ENCODE measurements at regions not wholly inside any gene's neighbourhood (a gene's known extent, or its start where the extent isn't known, plus 50 kb on each side); places are given as distances from the start of the nearest gene placed in this dataset.

DNA sequence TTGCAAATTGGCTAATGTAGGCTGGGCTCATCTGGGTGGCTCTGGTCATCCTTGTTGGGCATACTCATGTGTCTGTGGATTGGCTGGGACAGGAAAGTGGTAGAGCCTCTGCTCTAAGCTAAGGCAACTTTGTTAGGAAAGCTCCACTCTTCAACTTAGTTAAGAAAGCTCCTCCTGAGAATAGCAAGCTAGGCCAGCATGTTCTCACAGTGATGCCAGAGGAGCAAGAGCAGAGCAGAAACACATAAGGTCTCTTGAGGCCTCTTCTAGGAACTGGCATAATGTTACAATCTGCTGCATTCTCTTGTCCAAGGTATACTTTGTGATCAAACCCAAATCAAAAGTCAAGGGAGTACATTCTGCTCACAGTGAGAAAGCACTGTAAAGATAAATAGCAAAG lies 158.6 kb upstream of the RORA start:
- TF ChIP-seq, protein P1, sequence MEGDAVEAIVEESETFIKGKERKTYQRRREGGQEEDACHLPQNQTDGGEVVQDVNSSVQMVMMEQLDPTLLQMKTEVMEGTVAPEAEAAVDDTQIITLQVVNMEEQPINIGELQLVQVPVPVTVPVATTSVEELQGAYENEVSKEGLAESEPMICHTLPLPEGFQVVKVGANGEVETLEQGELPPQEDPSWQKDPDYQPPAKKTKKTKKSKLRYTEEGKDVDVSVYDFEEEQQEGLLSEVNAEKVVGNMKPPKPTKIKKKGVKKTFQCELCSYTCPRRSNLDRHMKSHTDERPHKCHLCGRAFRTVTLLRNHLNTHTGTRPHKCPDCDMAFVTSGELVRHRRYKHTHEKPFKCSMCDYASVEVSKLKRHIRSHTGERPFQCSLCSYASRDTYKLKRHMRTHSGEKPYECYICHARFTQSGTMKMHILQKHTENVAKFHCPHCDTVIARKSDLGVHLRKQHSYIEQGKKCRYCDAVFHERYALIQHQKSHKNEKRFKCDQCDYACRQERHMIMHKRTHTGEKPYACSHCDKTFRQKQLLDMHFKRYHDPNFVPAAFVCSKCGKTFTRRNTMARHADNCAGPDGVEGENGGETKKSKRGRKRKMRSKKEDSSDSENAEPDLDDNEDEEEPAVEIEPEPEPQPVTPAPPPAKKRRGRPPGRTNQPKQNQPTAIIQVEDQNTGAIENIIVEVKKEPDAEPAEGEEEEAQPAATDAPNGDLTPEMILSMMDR (IDR thresholded peaks at IDR 0.05), result no peak
- no peak for TF ChIP-seq POLR2A (IDR thresholded peaks at IDR 0.05)
